Mesendoderm (in vitro differentiated cells): ENCODE measurements at regions not wholly inside any gene's neighbourhood (a gene's known extent, or its start where the extent isn't known, plus 50 kb on each side); places are given as distances from the start of the nearest gene placed in this dataset.

Source experiments
- DNase-seq: peaks from one replicate; pipeline ENCODE4 v3.0.0; 2013
- H2AK5ac ChIP-seq: 2 replicates; pipeline ENCODE4 v1.6.1; 2013; ENCODE audit warnings: low read length, inconsistent platforms
- H2BK120ac ChIP-seq: 2 replicates; pipeline ENCODE4 v1.6.1; 2013; ENCODE audit warnings: low read depth, mild to moderate bottlenecking, low read length, moderate library complexity, mixed read lengths
- H2BK15ac ChIP-seq: replicated peaks from 2 replicates; pipeline ENCODE4 v1.6.1; 2013; ENCODE audit warnings: low read depth, mild to moderate bottlenecking, moderate library complexity
- H2BK5ac ChIP-seq: 2 replicates; pipeline ENCODE4 v1.6.1; 2013; ENCODE audit warnings: low read length, inconsistent platforms
- H3K18ac ChIP-seq: 2 replicates; pipeline ENCODE4 v1.6.1; 2013; ENCODE audit warnings: mild to moderate bottlenecking, low read length, mixed read lengths
- H3K23ac ChIP-seq: one replicate; pipeline ENCODE4 v1.6.1; 2013; ENCODE audit warnings: low read length
- H3K27ac ChIP-seq: 2 replicates; pipeline ENCODE4 v1.5.1; 2013; ENCODE audit warnings: low read depth, mild to moderate bottlenecking, inconsistent platforms, low read length, moderate library complexity
- H3K27me3 ChIP-seq: 2 replicates; pipeline ENCODE4 v1.6.1; 2013; ENCODE audit warnings: low read length, control low read depth, mild to moderate bottlenecking, inconsistent platforms; ENCODE audit not compliant: insufficient read depth, poor library complexity
- H3K36me3 ChIP-seq: 2 replicates; pipeline ENCODE4 v1.6.1; 2013; ENCODE audit warnings: low read length, inconsistent platforms; ENCODE audit not compliant: control insufficient read depth, insufficient read depth
- H3K4ac ChIP-seq: one replicate; pipeline ENCODE4 v1.6.1; 2013; ENCODE audit warnings: low read depth, mild to moderate bottlenecking, low read length, moderate library complexity
- H3K4me1 ChIP-seq: 2 replicates; pipeline ENCODE4 v1.6.1; 2013; ENCODE audit warnings: low read depth, low read length, inconsistent platforms; ENCODE audit not compliant: control insufficient read depth
- H3K4me2 ChIP-seq: 2 replicates; pipeline ENCODE4 v1.6.1; 2013; ENCODE audit warnings: low read length
- H3K4me3 ChIP-seq: 2 replicates; pipeline ENCODE4 v1.5.1; 2013; ENCODE audit warnings: mild to moderate bottlenecking, low read length
- H3K56ac ChIP-seq: one replicate; pipeline ENCODE4 v1.6.1; 2013; ENCODE audit warnings: low read length
- H3K79me1 ChIP-seq: 2 replicates; pipeline ENCODE4 v1.6.1; 2013; ENCODE audit warnings: low read length, inconsistent platforms
- H3K79me2 ChIP-seq: 2 replicates; pipeline ENCODE4 v1.6.1; 2013; ENCODE audit warnings: mild to moderate bottlenecking, low read length; ENCODE audit not compliant: control insufficient read depth, insufficient read depth
- H3K9ac ChIP-seq: 2 replicates; pipeline ENCODE4 v1.6.1; 2013; ENCODE audit warnings: low read length, inconsistent platforms
- H4K5ac ChIP-seq: one replicate; pipeline ENCODE4 v1.6.1; 2013; ENCODE audit warnings: low read length
- H4K8ac ChIP-seq: one replicate; pipeline ENCODE4 v1.6.1; 2013; ENCODE audit warnings: low read depth, mild to moderate bottlenecking, control low read depth, low read length, moderate library complexity
- WGBS: extraction: QIAGEN DNeasy Blood & Tissue Kit; methylation state at CpG from one replicate; pipeline ENCODE4 v1.1.7; 2013; ENCODE audit warnings: low lambda C conversion rate, missing lambda C conversion rate; ENCODE audit not compliant: insufficient coverage; ENCODE audit errors: extremely low coverage; 5-methylcytosine and 5-hydroxymethylcytosine counted together

GRCh38 chr5:12204761-12205160 is 300.5 kb upstream of the CTNND2 start:
- Histone ChIP-seq H2AK5ac (no peak overlapping the region), H3K4me1 (no peaks in the 10 kb centered on the region), H2BK5ac (no peak overlapping the region), H3K4me3 (no peak overlapping the region), H4K5ac (no peak overlapping the region), H3K9ac (no peak overlapping the region), H3K23ac (no peak overlapping the region), H3K18ac (no peak overlapping the region), H3K36me3 (no peaks in the 10 kb centered on the region), H2BK120ac (no peak overlapping the region), H3K79me1 (no peaks in the 10 kb centered on the region), H3K4me2 (no peak overlapping the region), H4K8ac (no peak overlapping the region), H3K27ac (no peak overlapping the region), H3K56ac (no peak overlapping the region), H3K27me3 (no peaks in the 10 kb centered on the region), H3K4ac (no peak overlapping the region), H2BK15ac (no peak overlapping the region), H3K79me2 (no peaks in the 10 kb centered on the region)
- DNase-seq: no peak
- no CpG with 5 or more reads among the region's 2 CpGs for WGBS

DNA sequence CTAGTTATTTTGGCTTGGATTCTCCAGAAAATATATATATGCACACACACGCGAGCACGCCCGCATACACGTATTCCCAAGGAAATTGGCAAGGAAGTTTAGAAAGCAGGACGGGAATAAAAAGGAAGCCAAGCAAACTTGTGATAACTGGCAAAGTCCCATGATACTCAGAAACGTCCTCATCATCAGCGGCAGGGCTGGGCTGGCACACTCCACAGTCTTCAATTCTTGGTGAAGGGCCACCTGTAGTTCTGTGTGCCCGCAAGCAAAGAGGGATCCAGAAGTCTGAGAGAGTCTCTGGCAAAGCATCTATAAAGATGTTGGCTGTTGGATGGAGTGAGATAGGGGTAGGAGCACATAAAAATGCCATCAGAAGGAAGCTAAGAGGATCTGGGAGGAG is 289.3 kb upstream of the CTNND2 start:
- no peaks in the 10 kb centered on the region for H3K79me1 ChIP-seq
- no peak overlapping the region for H3K23ac ChIP-seq
- H4K8ac ChIP-seq: no peak overlapping the region
- no peak overlapping the region for H3K56ac ChIP-seq
- no peak overlapping the region for H4K5ac ChIP-seq
- no peaks in the 10 kb centered on the region for H3K36me3 ChIP-seq
- no peak overlapping the region for H3K4ac ChIP-seq
- H3K27ac ChIP-seq: no peak overlapping the region
- H2BK5ac ChIP-seq: no peak overlapping the region
- no CpG with 5 or more reads among the region's 9 CpGs for WGBS
- DNase-seq: no peak
- H3K18ac ChIP-seq: no peak overlapping the region
- no peak overlapping the region for H3K9ac ChIP-seq
- H3K4me1 ChIP-seq: no peaks in the 10 kb centered on the region
- no peaks in the 10 kb centered on the region for H3K27me3 ChIP-seq
- no peak overlapping the region for H2AK5ac ChIP-seq
- no peak overlapping the region for H3K4me2 ChIP-seq
- H3K79me2 ChIP-seq: no peaks in the 10 kb centered on the region
- H2BK15ac ChIP-seq: no peak overlapping the region
- no peak overlapping the region for H3K4me3 ChIP-seq
- H2BK120ac ChIP-seq: no peak overlapping the region

GRCh38 chr5:12183003-12183402 is 278.8 kb upstream of the CTNND2 start:
- no peak overlapping the region for H2BK5ac ChIP-seq
- no peaks in the 10 kb centered on the region for H3K4me1 ChIP-seq
- no peaks in the 10 kb centered on the region for H3K79me2 ChIP-seq
- no peak overlapping the region for H3K4me2 ChIP-seq
- no peak overlapping the region for H3K4ac ChIP-seq
- H2BK120ac ChIP-seq: no peak overlapping the region
- H3K79me1 ChIP-seq: no peaks in the 10 kb centered on the region
- no peak overlapping the region for H3K4me3 ChIP-seq
- H2BK15ac ChIP-seq: no peak overlapping the region
- H3K9ac ChIP-seq: no peak overlapping the region
- H3K23ac ChIP-seq: no peak overlapping the region
- H3K18ac ChIP-seq: no peak overlapping the region
- H3K56ac ChIP-seq: no peak overlapping the region
- no peak overlapping the region for H4K5ac ChIP-seq
- H3K36me3 ChIP-seq: no peaks in the 10 kb centered on the region
- H3K27ac ChIP-seq: no peak overlapping the region
- H2AK5ac ChIP-seq: no peak overlapping the region
- H3K27me3 ChIP-seq: no peaks in the 10 kb centered on the region
- WGBS: no CpG with 5 or more reads among the region's 6 CpGs
- no peak overlapping the region for H4K8ac ChIP-seq
- DNase-seq: no peak

- H2BK5ac ChIP-seq: no peak overlapping the region
- H3K4me3 ChIP-seq: no peak overlapping the region
- H3K27ac ChIP-seq: no peak overlapping the region
- no peak overlapping the region for H3K9ac ChIP-seq
- H3K23ac ChIP-seq: no peak overlapping the region
- DNase-seq: no peak
- H4K5ac ChIP-seq: no peak overlapping the region
- H3K4me2 ChIP-seq: no peak overlapping the region
- no peak overlapping the region for H2BK120ac ChIP-seq
- H3K4ac ChIP-seq: no peak overlapping the region
- no peaks in the 10 kb centered on the region for H3K27me3 ChIP-seq
- no peaks in the 10 kb centered on the region for H3K4me1 ChIP-seq
- no peaks in the 10 kb centered on the region for H3K79me1 ChIP-seq
- no peak overlapping the region for H3K18ac ChIP-seq
- no peaks in the 10 kb centered on the region for H3K36me3 ChIP-seq
- H3K79me2 ChIP-seq: no peaks in the 10 kb centered on the region
- H2BK15ac ChIP-seq: no peak overlapping the region
- H4K8ac ChIP-seq: no peak overlapping the region
- no peak overlapping the region for H3K56ac ChIP-seq
- no peak overlapping the region for H2AK5ac ChIP-seq
Measured at GRCh38 chr5:12177851-12178250, 273.6 kb upstream of the CTNND2 start.

DNA sequence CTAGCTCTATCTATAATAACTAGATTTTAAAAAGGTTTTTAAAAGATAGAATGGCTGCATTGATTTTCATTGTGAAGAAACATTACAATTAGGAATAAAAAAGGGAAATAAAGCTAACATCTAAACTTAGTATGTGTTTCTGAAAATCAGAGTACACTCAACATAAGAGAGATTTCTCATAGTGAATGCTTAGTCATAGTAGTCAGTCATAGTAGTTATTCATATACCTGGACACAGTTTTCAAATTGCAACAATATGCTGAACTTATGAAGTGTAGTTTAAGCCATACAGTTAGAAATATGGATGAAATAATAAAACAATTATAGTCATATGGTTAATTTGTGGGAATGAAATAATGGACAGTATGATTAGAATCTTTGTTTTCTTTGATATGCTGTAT is 273.0 kb upstream of the CTNND2 start:
- H3K4ac ChIP-seq: no peak overlapping the region
- no peaks in the 10 kb centered on the region for H3K36me3 ChIP-seq
- no peak overlapping the region for H2BK5ac ChIP-seq
- H3K23ac ChIP-seq: no peak overlapping the region
- no peak overlapping the region for H4K5ac ChIP-seq
- no peak overlapping the region for H4K8ac ChIP-seq
- H2BK15ac ChIP-seq: no peak overlapping the region
- no peak overlapping the region for H3K4me2 ChIP-seq
- no peak overlapping the region for H3K9ac ChIP-seq
- H3K79me2 ChIP-seq: no peaks in the 10 kb centered on the region
- no peak overlapping the region for H2AK5ac ChIP-seq
- no peak overlapping the region for H3K4me3 ChIP-seq
- no peak for DNase-seq
- no peak overlapping the region for H2BK120ac ChIP-seq
- H3K4me1 ChIP-seq: no peaks in the 10 kb centered on the region
- H3K56ac ChIP-seq: no peak overlapping the region
- no peak overlapping the region for H3K18ac ChIP-seq
- no peak overlapping the region for H3K27ac ChIP-seq
- H3K27me3 ChIP-seq: no peaks in the 10 kb centered on the region
- H3K79me1 ChIP-seq: no peaks in the 10 kb centered on the region

GRCh38 chr5:12175914-12176585 is 271.8 kb upstream of the CTNND2 start:
- WGBS: no CpG with 5 or more reads among the region's 4 CpGs
- no peak overlapping the region for H3K4me3 ChIP-seq
- no peak overlapping the region for H3K56ac ChIP-seq
- H3K9ac ChIP-seq: no peak overlapping the region
- H2AK5ac ChIP-seq: no peak overlapping the region
- peak; percentile 32 for DNase-seq
- H3K79me1 ChIP-seq: no peaks in the 10 kb centered on the region
- H3K79me2 ChIP-seq: no peaks in the 10 kb centered on the region
- H3K4me1 ChIP-seq: no peaks in the 10 kb centered on the region
- H4K8ac ChIP-seq: no peak overlapping the region
- H3K27me3 ChIP-seq: no peaks in the 10 kb centered on the region
- H2BK120ac ChIP-seq: no peak overlapping the region
- no peak overlapping the region for H3K18ac ChIP-seq
- H3K36me3 ChIP-seq: no peaks in the 10 kb centered on the region
- no peak overlapping the region for H2BK5ac ChIP-seq
- H4K5ac ChIP-seq: no peak overlapping the region
- H3K27ac ChIP-seq: no peak overlapping the region
- no peak overlapping the region for H3K4me2 ChIP-seq
- H3K23ac ChIP-seq: no peak overlapping the region
- no peak overlapping the region for H2BK15ac ChIP-seq
- H3K4ac ChIP-seq: no peak overlapping the region
